ENCODE measurements at regions not wholly inside any gene's neighbourhood (a gene's known extent, or its start where the extent isn't known, plus 50 kb on each side); places are given as distances from the start of the nearest gene placed in this dataset.

DNA sequence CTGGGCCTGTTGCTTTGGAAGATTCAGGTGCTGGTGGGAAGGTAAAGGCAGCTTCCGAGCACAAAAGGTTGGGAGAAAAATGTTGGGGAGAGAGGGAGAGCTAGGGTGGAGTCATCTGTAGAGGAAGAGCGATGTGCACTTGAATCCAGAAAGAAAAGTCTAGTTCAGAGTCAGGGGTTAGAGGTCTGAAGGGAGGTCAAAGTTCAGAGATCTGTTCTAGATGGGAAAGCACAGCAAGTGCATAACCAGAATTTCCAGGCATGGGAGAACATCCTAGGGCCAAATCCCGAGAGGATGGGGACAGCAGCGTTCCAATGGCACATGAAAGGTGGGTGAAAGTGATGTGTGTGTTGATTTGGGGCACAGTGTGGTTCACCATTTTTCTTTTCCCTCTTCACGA lies 51.5 kb upstream of the MKLN1 start:
- in situ Hi-C loops (cut with MboI; ENCODE audit: low sequenced_read_pairs): no loop called here

DNA sequence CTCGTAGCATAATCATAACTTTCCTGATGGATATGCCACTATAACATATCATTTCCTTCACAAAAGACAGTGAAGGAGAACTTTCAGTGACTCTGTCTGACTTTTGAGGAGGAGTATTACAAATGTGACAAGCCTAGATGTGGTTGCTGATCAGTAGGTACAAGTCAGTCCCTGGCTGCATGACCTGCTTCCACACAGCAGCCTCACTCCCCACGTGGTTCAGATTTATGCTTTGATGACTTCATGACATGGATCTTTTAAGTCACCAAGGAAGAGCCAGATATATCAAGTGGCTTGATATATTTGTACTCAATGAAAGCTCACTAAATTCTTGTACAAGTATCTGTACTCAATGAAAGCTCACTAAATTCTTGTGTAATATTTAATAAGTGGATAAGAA lies 50.9 kb upstream of the MKLN1 start:
- in situ Hi-C loops (cut with MboI; ENCODE audit: low sequenced_read_pairs): no loop called here
